ENCODE measurements at regions not wholly inside any gene's neighbourhood (a gene's known extent, or its start where the extent isn't known, plus 50 kb on each side); places are given as distances from the start of the nearest gene placed in this dataset.

- DNase-seq: no peak
Measured at GRCh38 chr5:27412384-27412783, 374.0 kb upstream of the CDH9 start.

GRCh38 chr5:27406020-27406419 is 367.6 kb upstream of the CDH9 start:
- DNase-seq: no peak

- no peak for DNase-seq
Measured at GRCh38 chr5:27403243-27403882, 365.0 kb upstream of the CDH9 start.

- no peak for DNase-seq
Measured at GRCh38 chr5:27402828-27403227, 364.4 kb upstream of the CDH9 start.

- DNase-seq: no peak
Measured at GRCh38 chr5:27396998-27397397, 358.6 kb upstream of the CDH9 start.

GRCh38 chr5:27392716-27393115 is 354.3 kb upstream of the CDH9 start:
- DNase-seq: no peak

- DNase-seq: no peak
Measured at GRCh38 chr5:27389696-27390095, 351.3 kb upstream of the CDH9 start.

- DNase-seq: no peak
Measured at GRCh38 chr5:27388755-27389154, 350.4 kb upstream of the CDH9 start.

- DNase-seq: no peak
Measured at GRCh38 chr5:27387535-27388073, 349.2 kb upstream of the CDH9 start.

- no peak for DNase-seq
Measured at GRCh38 chr5:27381686-27382085, 343.3 kb upstream of the CDH9 start.

- DNase-seq: no peak
Measured at GRCh38 chr5:27377626-27378025, 339.2 kb upstream of the CDH9 start.

GRCh38 chr5:27353970-27354369 is 315.6 kb upstream of the CDH9 start:
- DNase-seq: no peak

GRCh38 chr5:27353540-27353939 is 315.2 kb upstream of the CDH9 start:
- no peak for DNase-seq

GRCh38 chr5:27341342-27341741 is 303.0 kb upstream of the CDH9 start:
- no peak for DNase-seq

- no peak for DNase-seq
Measured at GRCh38 chr5:27336817-27337216, 298.4 kb upstream of the CDH9 start.

GRCh38 chr5:27328480-27328879 is 290.1 kb upstream of the CDH9 start:
- DNase-seq: peak; percentile 44

GRCh38 chr5:27325513-27325912 is 287.1 kb upstream of the CDH9 start:
- DNase-seq: no peak

GRCh38 chr5:27318701-27319100 is 280.3 kb upstream of the CDH9 start:
- no peak for DNase-seq

- peak; percentile 18 for DNase-seq
Measured at GRCh38 chr5:27316271-27316650, 277.9 kb upstream of the CDH9 start.

- DNase-seq: no peak
Measured at GRCh38 chr5:27315363-27316270, 277.2 kb upstream of the CDH9 start.

- no peak for DNase-seq
Measured at GRCh38 chr5:27313549-27313948, 275.2 kb upstream of the CDH9 start.

- DNase-seq: no peak
Measured at GRCh38 chr5:27312291-27312893, 274.0 kb upstream of the CDH9 start.

GRCh38 chr5:27311544-27311943 is 273.2 kb upstream of the CDH9 start:
- no peak for DNase-seq

- DNase-seq: no peak
Measured at GRCh38 chr5:27308153-27308552, 269.8 kb upstream of the CDH9 start.
